Neural cell (in vitro differentiated cells): ENCODE measurements at regions not wholly inside any gene's neighbourhood (a gene's known extent, or its start where the extent isn't known, plus 50 kb on each side); places are given as distances from the start of the nearest gene placed in this dataset.

ENCODE experiments used
- H2AFZ ChIP-seq: fragments of 200-600, 300-800 bp; sonication (generic), shearing (Covaris generic); 2 replicates; pipeline ENCODE4 v1.6.0; 2014; ENCODE audit warnings: low read depth, mild to moderate bottlenecking, antibody characterized with exemption, low read length, moderate library complexity
- H3F3A ChIP-seq: fragments of 200-600 bp; shearing (Covaris generic); 2 replicates; pipeline ENCODE4 v1.6.1; 2016; ENCODE audit warnings: mild to moderate bottlenecking, moderate library complexity, mixed read lengths, antibody characterized with exemption, low read length; ENCODE audit not compliant: insufficient read depth, poor library complexity, severe bottlenecking
- H3K27ac ChIP-seq: fragments of 200-600, 300-800 bp; sonication (generic), shearing (Covaris generic); 2 replicates; pipeline ENCODE4 v1.5.1; 2014; ENCODE audit warnings: mild to moderate bottlenecking, low read length, moderate library complexity
- H3K27me3 ChIP-seq: fragments of 300-800, 200-600 bp; sonication (generic), shearing (Covaris generic); 2 replicates; pipeline ENCODE4 v1.6.0; 2014; ENCODE audit warnings: mild to moderate bottlenecking, low read depth, low read length, moderate library complexity; ENCODE audit not compliant: insufficient read depth
- H3K36me3 ChIP-seq: fragments of 300-800, 200-600 bp; sonication (generic), shearing (Covaris generic); 2 replicates; pipeline ENCODE4 v1.5.1; 2014; ENCODE audit warnings: mild to moderate bottlenecking, antibody characterized with exemption, low read length, moderate library complexity; ENCODE audit not compliant: insufficient read depth
- H3K4me2 ChIP-seq: fragments of 300-800, 200-600 bp; sonication (generic), shearing (Covaris generic); 2 replicates; pipeline ENCODE4 v1.6.0; 2014; ENCODE audit warnings: mild to moderate bottlenecking, low read length
- H3K4me3 ChIP-seq: fragments of 300-800, 200-600 bp; sonication (generic), shearing (Covaris generic); 2 replicates; pipeline ENCODE4 v1.5.1; 2014; ENCODE audit warnings: mild to moderate bottlenecking, low read length, moderate library complexity
- H3K79me2 ChIP-seq: fragments of 200-600 bp; shearing (Covaris generic); replicated peaks from 2 replicates; pipeline ENCODE4 v1.6.0; 2014; ENCODE audit warnings: mild to moderate bottlenecking, low read length, moderate library complexity; ENCODE audit not compliant: insufficient read depth
- H3K9ac ChIP-seq: fragments of 300-800, 200-600 bp; sonication (generic), shearing (Covaris generic); 2 replicates; pipeline ENCODE4 v1.6.1; 2016; ENCODE audit warnings: mild to moderate bottlenecking, low read length, mixed read lengths
- H3K9me2 ChIP-seq: fragments of 200-600 bp; shearing (Covaris generic); 2 replicates; pipeline ENCODE4 v1.6.1; 2016; ENCODE audit warnings: mild to moderate bottlenecking, low read length, mixed read lengths; ENCODE audit not compliant: insufficient read depth
- H3K9me3 ChIP-seq: fragments of 200-600, 300-800 bp; sonication (generic), shearing (Covaris generic); 2 replicates; pipeline ENCODE4 v1.6.1; 2016; ENCODE audit warnings: mild to moderate bottlenecking, mixed run types, low read length, moderate library complexity, mixed read lengths
- H4K20me1 ChIP-seq: fragments of 200-600 bp; shearing (Covaris generic); 2 replicates; pipeline ENCODE4 v1.6.1; 2016; ENCODE audit warnings: mild to moderate bottlenecking, mixed run types; ENCODE audit not compliant: insufficient read depth
- EP300 ChIP-seq: fragments of 450-650 bp; conservative IDR thresholded peaks from 2 replicates; pipeline ENCODE4 v1.6.1; 2014; ENCODE audit warnings: antibody characterized with exemption, mild to moderate bottlenecking, moderate library complexity; ENCODE audit not compliant: poor library complexity, severe bottlenecking
- EZH2 ChIP-seq: fragments of 200-600, 300-800 bp; shearing (Covaris generic), sonication (generic); IDR thresholded peaks from 2 replicates; pipeline ENCODE4 v1.6.1; 2014; ENCODE audit warnings: antibody characterized with exemption, low read length, borderline replicate concordance, mild to moderate bottlenecking; ENCODE audit not compliant: insufficient read depth, poor library complexity, severe bottlenecking
- MXI1 ChIP-seq: fragments of 450-650 bp; conservative IDR thresholded peaks from 2 replicates; pipeline ENCODE4 v1.6.1; 2014; ENCODE audit warnings: antibody characterized with exemption, mild to moderate bottlenecking; ENCODE audit not compliant: poor library complexity, severe bottlenecking
- POLR2AphosphoS5 ChIP-seq: IDR thresholded peaks from 2 replicates; pipeline ENCODE4 v1.6.1; 2012
- RAD21 ChIP-seq: fragments of 450-650 bp; conservative IDR thresholded peaks from 2 replicates; pipeline ENCODE4 v1.6.1; 2014; ENCODE audit warnings: antibody characterized with exemption, mild to moderate bottlenecking, moderate library complexity
- REST ChIP-seq: IDR thresholded peaks from 2 replicates; pipeline ENCODE4 v1.6.1; 2012; ENCODE audit warnings: borderline replicate concordance
- SMC3 ChIP-seq: fragments of 450-650 bp; conservative IDR thresholded peaks from 2 replicates; pipeline ENCODE4 v1.6.1; 2014; ENCODE audit warnings: antibody characterized with exemption, mild to moderate bottlenecking, moderate library complexity; ENCODE audit not compliant: poor library complexity
- TAF1 ChIP-seq: IDR thresholded peaks from 2 replicates; pipeline ENCODE4 v1.6.1; 2012; ENCODE audit warnings: low read depth
- TF ChIP-seq, protein P1 (sequence below): fragments of 450-650 bp; IDR thresholded peaks from 2 replicates; pipeline ENCODE4 v1.5.1; 2014; ENCODE audit warnings: antibody characterized with exemption, mild to moderate bottlenecking, moderate library complexity; ENCODE audit not compliant: poor library complexity, severe bottlenecking

GRCh38 chr2:2623939-2624338 is 292.9 kb upstream of the MYT1L start:
- Histone ChIP-seq H3F3A (no peaks in the 10 kb centered on the region), H3K27me3 (no peaks in the 10 kb centered on the region), H3K9ac (no peak overlapping the region), H3K27ac (no peak overlapping the region), H3K4me3 (no peak overlapping the region), H3K36me3 (no peaks in the 10 kb centered on the region), H2AFZ (no peak overlapping the region), H3K79me2 (no peaks in the 10 kb centered on the region), H4K20me1 (no peaks in the 10 kb centered on the region), H3K9me2 (no peaks in the 10 kb centered on the region), H3K9me3 (no peaks in the 10 kb centered on the region), H3K4me2 (no peak overlapping the region)
- TF ChIP-seq TAF1 (no peak), EZH2 (no peak), POLR2AphosphoS5 (no peak), RAD21 (no peak), REST (no peak)
- TF ChIP-seq, protein P1, sequence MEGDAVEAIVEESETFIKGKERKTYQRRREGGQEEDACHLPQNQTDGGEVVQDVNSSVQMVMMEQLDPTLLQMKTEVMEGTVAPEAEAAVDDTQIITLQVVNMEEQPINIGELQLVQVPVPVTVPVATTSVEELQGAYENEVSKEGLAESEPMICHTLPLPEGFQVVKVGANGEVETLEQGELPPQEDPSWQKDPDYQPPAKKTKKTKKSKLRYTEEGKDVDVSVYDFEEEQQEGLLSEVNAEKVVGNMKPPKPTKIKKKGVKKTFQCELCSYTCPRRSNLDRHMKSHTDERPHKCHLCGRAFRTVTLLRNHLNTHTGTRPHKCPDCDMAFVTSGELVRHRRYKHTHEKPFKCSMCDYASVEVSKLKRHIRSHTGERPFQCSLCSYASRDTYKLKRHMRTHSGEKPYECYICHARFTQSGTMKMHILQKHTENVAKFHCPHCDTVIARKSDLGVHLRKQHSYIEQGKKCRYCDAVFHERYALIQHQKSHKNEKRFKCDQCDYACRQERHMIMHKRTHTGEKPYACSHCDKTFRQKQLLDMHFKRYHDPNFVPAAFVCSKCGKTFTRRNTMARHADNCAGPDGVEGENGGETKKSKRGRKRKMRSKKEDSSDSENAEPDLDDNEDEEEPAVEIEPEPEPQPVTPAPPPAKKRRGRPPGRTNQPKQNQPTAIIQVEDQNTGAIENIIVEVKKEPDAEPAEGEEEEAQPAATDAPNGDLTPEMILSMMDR, result no peak

DNA sequence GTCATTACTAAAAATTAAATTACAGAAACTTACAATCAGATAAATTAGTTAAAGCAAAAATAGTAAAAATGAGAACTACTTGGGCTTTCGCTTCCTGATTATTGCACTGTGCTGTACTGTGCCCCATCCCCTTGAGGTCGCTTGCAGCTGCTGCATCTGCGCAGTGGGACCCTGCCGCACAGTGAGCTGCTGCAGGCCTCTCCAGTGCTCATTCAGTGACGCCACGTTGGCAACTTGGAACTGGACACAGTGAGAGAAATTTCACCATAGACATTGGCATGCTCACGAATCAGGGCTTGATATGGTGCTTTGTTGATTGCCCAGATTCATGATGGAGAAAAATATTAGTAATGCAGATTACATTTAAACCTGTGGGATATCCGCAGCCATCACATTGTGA is 290.8 kb upstream of the MYT1L start:
- TF ChIP-seq SMC3, result no peak
- TF ChIP-seq, protein P1, result no peak
- TF ChIP-seq MXI1, result no peak
- no peak for TF ChIP-seq TAF1
- TF ChIP-seq RAD21, result no peak
- TF ChIP-seq REST, result no peak
- no peak for TF ChIP-seq EZH2
- no peak for TF ChIP-seq POLR2AphosphoS5
- TF ChIP-seq EP300, result no peak
- Histone ChIP-seq H3K27me3 (no peaks in the 10 kb centered on the region), H3K79me2 (no peaks in the 10 kb centered on the region), H3K36me3 (no peaks in the 10 kb centered on the region), H3K9ac (no peak overlapping the region), H4K20me1 (no peaks in the 10 kb centered on the region), H3F3A (no peaks in the 10 kb centered on the region), H3K9me3 (no peaks in the 10 kb centered on the region), H2AFZ (no peak overlapping the region), H3K4me3 (no peak overlapping the region), H3K9me2 (no peaks in the 10 kb centered on the region), H3K4me2 (no peak overlapping the region), H3K27ac (no peak overlapping the region)
